H1 (cell line): ENCODE measurements at regions not wholly inside any gene's neighbourhood (a gene's known extent, or its start where the extent isn't known, plus 50 kb on each side); places are given as distances from the start of the nearest gene placed in this dataset.

ENCODE experiments used
- CTCF ChIA-PET: fragments of 300-600 bp; sonication (Branson Sonifier 250); formaldehyde crosslinking; loops from one replicate; lab custom pipeline; 2021; ENCODE audit not compliant: partially characterized antibody; lab: Charles Lee
- POLR2A ChIA-PET: fragments of 300-600 bp; sonication (Branson Sonifier 250); formaldehyde crosslinking; loops from one replicate; lab custom pipeline; 2021; ENCODE audit warnings: inconsistent platforms; ENCODE audit not compliant: partially characterized antibody; lab: Charles Lee
- DNase-seq, 2 experiments: peaks; one replicate each; pipeline versions ENCODE4 v3.0.0 to v3.0.0-alpha.2; 2010 to 2022; ENCODE audit warnings: low spot score in 2 of 2, low read depth in 1 of 2, mixed read lengths in 1 of 2
- FAIRE-seq: peaks from 2 replicates; lab custom pipeline; 2011; peaks lifted over from hg19 to GRCh38; lab: Jason Lieb, UNC
- H2AFZ ChIP-seq: 2 replicates; pipeline ENCODE4 v1.8.1; 2012; ENCODE audit warnings: low read length, inconsistent platforms
- H2AK5ac ChIP-seq: 2 replicates; pipeline ENCODE4 v1.6.1; 2013; ENCODE audit warnings: low read depth, low read length
- H2BK120ac ChIP-seq: replicated peaks from 2 replicates; pipeline ENCODE3; 2013; ENCODE audit warnings: low read depth, low read length, inconsistent platforms
- H2BK12ac ChIP-seq: 2 replicates; pipeline ENCODE4 v1.6.1; 2013; ENCODE audit warnings: low read depth, low read length
- H2BK15ac ChIP-seq: 2 replicates; pipeline ENCODE4 v1.6.1; 2013; ENCODE audit warnings: low read length
- H2BK20ac ChIP-seq: 2 replicates; pipeline ENCODE4 v1.6.1; 2013; ENCODE audit warnings: low read length
- H2BK5ac ChIP-seq: 2 replicates; pipeline ENCODE4 v1.6.1; 2013; ENCODE audit warnings: low read depth, low read length
- H3K14ac ChIP-seq: 2 replicates; pipeline ENCODE4 v1.6.1; 2013; ENCODE audit warnings: inconsistent platforms; ENCODE audit not compliant: insufficient read length
- H3K18ac ChIP-seq: 2 replicates; pipeline ENCODE4 v1.6.1; 2013; ENCODE audit warnings: low read length; ENCODE audit errors: extremely low read depth
- H3K23ac ChIP-seq: 2 replicates; pipeline ENCODE4 v1.6.1; 2013; ENCODE audit warnings: inconsistent platforms; ENCODE audit not compliant: insufficient read length
- H3K23me2 ChIP-seq: 2 replicates; pipeline ENCODE4 v1.6.1; 2013; ENCODE audit warnings: low read depth, low read length
- H3K27ac ChIP-seq: 2 replicates; pipeline ENCODE4 v1.6.1; 2011; ENCODE audit warnings: low read depth, low read length, inconsistent platforms
- H3K27me3 ChIP-seq, 4 experiments: replicated peaks in 1 of 4; 1 replicate in 1 of 4; 2 replicates in 3 of 4; pipeline versions ENCODE4 v1.6.1 to v1.8.1; 2011 to 2013; ENCODE audit warnings: low read length in 3 of 4, mild to moderate bottlenecking in 3 of 4, inconsistent platforms in 2 of 4, mixed read lengths in 2 of 4, moderate library complexity in 1 of 4; ENCODE audit not compliant: control insufficient read depth in 3 of 4, insufficient read depth in 3 of 4; ENCODE audit errors: extremely low read depth in 1 of 4
- H3K36me3 ChIP-seq, 4 experiments: 2 replicates each; pipeline versions ENCODE4 v1.6.1 to v1.8.1; 2011 to 2013; ENCODE audit warnings: mild to moderate bottlenecking in 4 of 4, low read length in 3 of 4, moderate library complexity in 2 of 4, control low read depth in 1 of 4, inconsistent platforms in 1 of 4; ENCODE audit not compliant: insufficient read depth in 4 of 4, control insufficient read depth in 2 of 4
- H3K4ac ChIP-seq: replicated peaks from 2 replicates; pipeline ENCODE3; 2013; ENCODE audit warnings: low read length, low read depth, mixed read lengths, inconsistent platforms; ENCODE audit not compliant: insufficient read length
- H3K4me1 ChIP-seq, 4 experiments: replicated peaks in 1 of 4; 1 replicate in 1 of 4; 2 replicates in 3 of 4; pipeline versions ENCODE4 v1.6.1 to v1.8.1; 2011 to 2013; ENCODE audit warnings: low read length in 3 of 4, inconsistent platforms in 2 of 4, mixed read lengths in 1 of 4; ENCODE audit not compliant: insufficient read depth in 4 of 4, control insufficient read depth in 3 of 4
- H3K4me2 ChIP-seq, 2 experiments: 2 replicates each; pipeline versions ENCODE4 v1.6.1 to v1.8.1; 2011 to 2013; ENCODE audit warnings: low read depth in 2 of 2, low read length in 2 of 2, control low read depth in 1 of 2, inconsistent platforms in 1 of 2, mild to moderate bottlenecking in 1 of 2; ENCODE audit not compliant: insufficient read depth in 1 of 2
- H3K4me3 ChIP-seq, 4 experiments: fragments of 200-600, 300-600 bp in 1 of 4; sonication (generic), shearing (Covaris generic), sonication (Bioruptor Twin) in 1 of 4; 2 replicates each; pipeline versions ENCODE4 v1.5.1 to v1.8.1; 2011 to 2016; ENCODE audit warnings: low read length in 4 of 4, low read depth in 3 of 4, control low read depth in 2 of 4, inconsistent platforms in 2 of 4, mild to moderate bottlenecking in 2 of 4, mixed read lengths in 1 of 4, moderate library complexity in 1 of 4; ENCODE audit not compliant: insufficient read depth in 2 of 4; ENCODE audit errors: extremely low read depth in 1 of 4
- H3K56ac ChIP-seq: replicated peaks from 2 replicates; pipeline ENCODE3; 2013; ENCODE audit warnings: low read depth, mild to moderate bottlenecking, mixed read lengths, low read length, inconsistent platforms; ENCODE audit not compliant: insufficient read length
- H3K79me1 ChIP-seq: 2 replicates; pipeline ENCODE4 v1.6.1; 2013; ENCODE audit warnings: low read depth, low read length, control low read depth
- H3K79me2 ChIP-seq, 2 experiments: 2 replicates each; pipeline versions ENCODE4 v1.6.1 to v1.8.1; 2012 to 2013; ENCODE audit warnings: low read length in 2 of 2, mild to moderate bottlenecking in 2 of 2, inconsistent platforms in 1 of 2; ENCODE audit not compliant: insufficient read depth in 2 of 2, control insufficient read depth in 1 of 2
- H3K9ac ChIP-seq, 4 experiments: replicated peaks in 1 of 4; 1 replicate in 1 of 4; 2 replicates in 3 of 4; pipeline versions ENCODE4 v1.6.1 to v1.8.1; 2011 to 2013; ENCODE audit warnings: low read depth in 3 of 4, low read length in 3 of 4, control low read depth in 2 of 4, mild to moderate bottlenecking in 2 of 4, moderate library complexity in 2 of 4, inconsistent platforms in 1 of 4; ENCODE audit errors: extremely low read depth in 1 of 4
- H3K9me3 ChIP-seq, 2 experiments: 2 replicates each; pipeline versions ENCODE4 v1.6.1 to v1.8.1; 2012 to 2013; ENCODE audit warnings: mild to moderate bottlenecking in 2 of 2, moderate library complexity in 2 of 2, control low read depth in 1 of 2, inconsistent platforms in 1 of 2, low read depth in 1 of 2, low read length in 1 of 2, mixed read lengths in 1 of 2; ENCODE audit not compliant: insufficient read depth in 2 of 2
- H4K20me1 ChIP-seq, 2 experiments: replicated peaks in 1 of 2; 2 replicates each; pipeline versions ENCODE3 to v1.8.1; 2011 to 2013; ENCODE audit warnings: inconsistent platforms in 2 of 2, low read length in 2 of 2, mild to moderate bottlenecking in 1 of 2; ENCODE audit not compliant: insufficient read depth in 2 of 2, control insufficient read depth in 1 of 2
- H4K5ac ChIP-seq: 2 replicates; pipeline ENCODE4 v1.6.1; 2013; ENCODE audit warnings: low read length, low read depth, mixed read lengths, inconsistent platforms; ENCODE audit not compliant: insufficient read length
- H4K8ac ChIP-seq: 2 replicates; pipeline ENCODE4 v1.8.0; 2013; ENCODE audit warnings: mild to moderate bottlenecking, moderate library complexity, low read length, inconsistent platforms; ENCODE audit not compliant: insufficient read depth; ENCODE audit errors: extremely low read depth
- H4K91ac ChIP-seq: replicated peaks from 2 replicates; pipeline ENCODE3; 2013; ENCODE audit warnings: low read length, mixed read lengths, inconsistent platforms; ENCODE audit not compliant: insufficient read length
- CREB1 ChIP-seq: IDR thresholded peaks from 2 replicates; pipeline ENCODE4 v1.6.1; 2012; ENCODE audit warnings: inconsistent platforms
- CTBP2 ChIP-seq: IDR thresholded peaks from 2 replicates; pipeline ENCODE4 v1.7.0; 2011; ENCODE audit warnings: borderline replicate concordance, mild to moderate bottlenecking, moderate library complexity, mixed read lengths, low read length; ENCODE audit not compliant: insufficient read depth, insufficient read length
- EGR1 ChIP-seq: IDR thresholded peaks from 2 replicates; pipeline ENCODE4 v1.6.1; 2011; ENCODE audit warnings: low read depth, low read length, borderline replicate concordance
- GABPA ChIP-seq: IDR thresholded peaks from 2 replicates; pipeline ENCODE4 v1.6.1; 2011; ENCODE audit warnings: mild to moderate bottlenecking, low read length, moderate library complexity, borderline replicate concordance; ENCODE audit not compliant: insufficient read depth
- RBBP5 ChIP-seq: IDR thresholded peaks from 2 replicates; pipeline ENCODE4 v1.7.1; 2012; ENCODE audit warnings: low read depth, mild to moderate bottlenecking, inconsistent platforms, low read length, moderate library complexity, borderline replicate concordance
- SRF ChIP-seq: IDR thresholded peaks from 2 replicates; pipeline ENCODE4 v1.6.1; 2011; ENCODE audit warnings: mild to moderate bottlenecking, low read depth, low read length, moderate library complexity
- WGBS, 2 experiments: shearing (Covaris generic) in 1 of 2; methylation state at CpG; one replicate each; pipeline versions ENCODE4 v1.1.6 to v1.1.7; 2013 to 2015; ENCODE audit warnings: low lambda C conversion rate in 2 of 2, mixed read lengths in 2 of 2, inconsistent platforms in 1 of 2, low coverage in 1 of 2, missing lambda C conversion rate in 1 of 2; ENCODE audit not compliant: insufficient replicate concordance in 2 of 2, insufficient coverage in 1 of 2, insufficient read length in 1 of 2; ENCODE audit errors: extremely low coverage in 1 of 2, missing lambda C conversion rate in 1 of 2; 5-methylcytosine and 5-hydroxymethylcytosine counted together
- TF ChIP-seq, protein P1 (sequence below), 3 experiments: IDR thresholded peaks; 1 replicate in 2 of 3; 2 replicates in 1 of 3; pipeline versions ENCODE4 v1.5.1 to v1.6.1; 2011; ENCODE audit warnings: low read length in 3 of 3, mild to moderate bottlenecking in 3 of 3, inconsistent platforms in 2 of 3, low read depth in 1 of 3, moderate library complexity in 1 of 3; ENCODE audit not compliant: insufficient read depth in 1 of 3; ENCODE audit errors: control extremely low read depth in 1 of 3
- TF ChIP-seq, protein P2 (sequence below): IDR thresholded peaks from 2 replicates; pipeline ENCODE4 v1.6.1; 2012; ENCODE audit warnings: low read length, inconsistent platforms

DNA sequence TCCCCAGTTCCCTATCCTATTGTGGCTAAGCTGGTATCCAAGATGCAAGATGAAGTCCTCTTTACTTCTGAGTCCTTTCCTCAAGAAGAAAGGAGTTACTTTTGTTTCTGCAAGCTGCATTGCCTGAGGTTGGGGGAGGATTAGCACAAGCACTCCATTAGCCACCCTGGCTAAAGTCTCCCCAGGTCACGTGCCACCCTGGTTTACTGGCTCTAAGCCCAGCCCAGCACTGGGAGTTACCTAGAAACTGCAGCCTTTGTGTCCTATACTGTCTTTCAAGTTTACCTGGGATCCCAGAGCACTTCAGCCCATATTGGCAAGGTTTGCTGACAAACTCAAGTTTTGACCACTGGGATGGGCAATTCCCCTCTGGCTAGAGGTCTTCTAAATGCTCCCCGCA, 78.4 kb upstream of the DBX1 start:
- no peak overlapping the region for H3K56ac ChIP-seq
- H2BK20ac ChIP-seq = no peak overlapping the region
- WGBS, 2 experiments = 82% methylated on average over 2 of the region's 2 CpGs; no CpG with 5 or more reads in 1 of the 2 experiments
- POLR2A ChIA-PET = no interaction called here
- peaks cover 0 to 3% (median 0%) of the 10 kb centered on the region in 4 experiments; a peak in 1 of 7 replicates for H3K4me1 ChIP-seq
- H3K9ac ChIP-seq = no peak overlapping the region
- no peak overlapping the region for H3K4me2 ChIP-seq
- H4K20me1 ChIP-seq = no peaks in the 10 kb centered on the region
- no peak overlapping the region for H2AFZ ChIP-seq
- H3K18ac ChIP-seq = no peak overlapping the region
- H3K79me2 ChIP-seq = no peaks in the 10 kb centered on the region
- H2AK5ac ChIP-seq = no peak overlapping the region
- no peak overlapping the region; the same call in 1 of the 2 replicates for H4K8ac ChIP-seq
- H3K27me3 ChIP-seq = no peaks in the 10 kb centered on the region; a peak in 1 of 7 replicates
- no peaks in the 10 kb centered on the region for H3K36me3 ChIP-seq
- no peaks in the 10 kb centered on the region for H3K79me1 ChIP-seq
- no peak overlapping the region for H3K14ac ChIP-seq
- H2BK12ac ChIP-seq = no peak overlapping the region
- CTCF ChIA-PET = interaction anchor here (0.6 to 1.0 kb wide), 2 partner anchors 10 to 110 kb away, joined by 3 read pairs; no protein-coding TSS in a partner anchor
- no peaks in the 10 kb centered on the region for H3K23me2 ChIP-seq
- DNase-seq = no peak
- TF ChIP-seq, protein P1, sequence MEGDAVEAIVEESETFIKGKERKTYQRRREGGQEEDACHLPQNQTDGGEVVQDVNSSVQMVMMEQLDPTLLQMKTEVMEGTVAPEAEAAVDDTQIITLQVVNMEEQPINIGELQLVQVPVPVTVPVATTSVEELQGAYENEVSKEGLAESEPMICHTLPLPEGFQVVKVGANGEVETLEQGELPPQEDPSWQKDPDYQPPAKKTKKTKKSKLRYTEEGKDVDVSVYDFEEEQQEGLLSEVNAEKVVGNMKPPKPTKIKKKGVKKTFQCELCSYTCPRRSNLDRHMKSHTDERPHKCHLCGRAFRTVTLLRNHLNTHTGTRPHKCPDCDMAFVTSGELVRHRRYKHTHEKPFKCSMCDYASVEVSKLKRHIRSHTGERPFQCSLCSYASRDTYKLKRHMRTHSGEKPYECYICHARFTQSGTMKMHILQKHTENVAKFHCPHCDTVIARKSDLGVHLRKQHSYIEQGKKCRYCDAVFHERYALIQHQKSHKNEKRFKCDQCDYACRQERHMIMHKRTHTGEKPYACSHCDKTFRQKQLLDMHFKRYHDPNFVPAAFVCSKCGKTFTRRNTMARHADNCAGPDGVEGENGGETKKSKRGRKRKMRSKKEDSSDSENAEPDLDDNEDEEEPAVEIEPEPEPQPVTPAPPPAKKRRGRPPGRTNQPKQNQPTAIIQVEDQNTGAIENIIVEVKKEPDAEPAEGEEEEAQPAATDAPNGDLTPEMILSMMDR (IDR thresholded peaks at IDR 0.05; ENCODE audit: control extremely low read depth in 1 of 3, insufficient read depth in 1 of 3, low read depth in 1 of 3, low read length in 3 of 3) = no peak
- TF ChIP-seq CREB1 = no peak
- TF ChIP-seq SRF = no peak
- TF ChIP-seq CTBP2 = no peak
- TF ChIP-seq EGR1 = no peak
- no peak for TF ChIP-seq RBBP5
- TF ChIP-seq, protein P2, sequence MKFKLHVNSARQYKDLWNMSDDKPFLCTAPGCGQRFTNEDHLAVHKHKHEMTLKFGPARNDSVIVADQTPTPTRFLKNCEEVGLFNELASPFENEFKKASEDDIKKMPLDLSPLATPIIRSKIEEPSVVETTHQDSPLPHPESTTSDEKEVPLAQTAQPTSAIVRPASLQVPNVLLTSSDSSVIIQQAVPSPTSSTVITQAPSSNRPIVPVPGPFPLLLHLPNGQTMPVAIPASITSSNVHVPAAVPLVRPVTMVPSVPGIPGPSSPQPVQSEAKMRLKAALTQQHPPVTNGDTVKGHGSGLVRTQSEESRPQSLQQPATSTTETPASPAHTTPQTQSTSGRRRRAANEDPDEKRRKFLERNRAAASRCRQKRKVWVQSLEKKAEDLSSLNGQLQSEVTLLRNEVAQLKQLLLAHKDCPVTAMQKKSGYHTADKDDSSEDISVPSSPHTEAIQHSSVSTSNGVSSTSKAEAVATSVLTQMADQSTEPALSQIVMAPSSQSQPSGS = no peak
- TF ChIP-seq GABPA = no peak
- H4K91ac ChIP-seq = no peak overlapping the region
- no peak overlapping the region for H2BK15ac ChIP-seq
- no peak overlapping the region for H4K5ac ChIP-seq
- H3K9me3 ChIP-seq = no peaks in the 10 kb centered on the region
- H3K4ac ChIP-seq = no peak overlapping the region
- no peak overlapping the region for H2BK120ac ChIP-seq
- no peak overlapping the region for H3K4me3 ChIP-seq
- H3K23ac ChIP-seq = no peak overlapping the region
- no peak overlapping the region for H2BK5ac ChIP-seq
- FAIRE-seq = no peak
- H3K27ac ChIP-seq = no peak overlapping the region
